ENCODE measurements at regions not wholly inside any gene's neighbourhood (a gene's known extent, or its start where the extent isn't known, plus 50 kb on each side); places are given as distances from the start of the nearest gene placed in this dataset.

- H3K36me3 Mint-ChIP-seq (ENCODE audit: insufficient read depth): no peaks in the 10 kb centered on the region
- TF ChIP-seq CTCF (IDR thresholded peaks at IDR 0.05; ENCODE audit: unreplicated experiment): no peak
- H3K27me3 Mint-ChIP-seq: no peaks in the 10 kb centered on the region
- H3K9me3 Mint-ChIP-seq (ENCODE audit: low read depth): no peaks in the 10 kb centered on the region
- peak overlapping the region; percentile 46 for H3K27ac Mint-ChIP-seq
- H3K4me1 Mint-ChIP-seq (ENCODE audit: low read depth): peaks cover 26% of the 10 kb centered on the region
- H3K4me3 Mint-ChIP-seq (ENCODE audit: low read depth): peak overlapping the region; percentile 14
- no peak for DNase-seq (ENCODE audit: low spot score, unreplicated experiment)
Measured at GRCh38 chr18:78303519-78304191, 676.0 kb upstream of the SALL3 start.

DNA sequence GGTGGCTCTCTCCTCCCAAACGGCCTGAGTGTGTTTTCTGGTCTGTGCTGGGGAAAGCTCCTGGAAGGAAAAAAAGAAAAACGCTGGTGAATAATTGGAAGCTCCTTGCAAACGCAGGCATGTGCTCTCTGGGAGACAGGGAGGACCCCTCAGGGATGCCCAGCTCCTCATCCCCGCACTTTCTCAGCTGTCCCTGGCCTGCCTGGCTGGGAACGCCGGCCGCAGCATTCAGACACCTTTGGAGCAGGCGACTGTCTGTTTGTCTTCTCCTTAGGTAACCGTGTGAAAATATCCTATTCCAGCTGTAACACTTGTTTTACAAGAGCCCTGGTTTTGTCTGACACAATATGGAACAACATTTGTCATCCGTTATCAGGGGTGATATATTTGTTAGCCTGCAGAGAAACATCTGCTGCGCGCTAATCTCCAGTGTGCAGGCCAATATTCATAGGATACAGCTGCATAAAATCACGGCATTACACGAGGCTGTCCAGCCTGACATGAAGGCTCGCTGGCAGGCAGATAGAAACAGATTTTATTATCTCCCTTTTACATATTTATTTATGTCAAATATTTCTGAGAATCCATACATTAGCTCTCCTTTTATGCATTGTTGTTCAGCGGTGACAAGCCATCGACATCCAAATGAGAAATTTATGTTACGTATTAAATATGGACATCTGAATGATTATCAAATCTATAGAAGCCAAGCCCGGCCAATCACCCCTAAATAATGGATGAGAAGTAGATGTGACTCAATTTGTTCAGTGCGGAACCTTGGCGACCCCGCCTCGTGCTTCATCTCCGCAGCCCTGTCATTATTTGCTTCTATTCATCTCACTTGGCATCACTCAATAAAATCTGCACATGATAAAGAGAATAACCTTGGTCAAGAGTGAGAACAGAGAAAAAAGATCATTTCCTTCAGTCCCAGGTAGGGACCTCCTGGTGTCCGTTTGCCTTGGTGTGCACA is 675.1 kb upstream of the SALL3 start:
- Mint-ChIP-seq H3K27me3 (no peaks in the 10 kb centered on the region), H3K36me3 (ENCODE audit: insufficient read depth) (no peaks in the 10 kb centered on the region), H3K4me1 (ENCODE audit: low read depth) (peaks cover 26% of the 10 kb centered on the region), H3K9me3 (ENCODE audit: low read depth) (no peaks in the 10 kb centered on the region), H3K27ac (no peak overlapping the region), H3K4me3 (ENCODE audit: low read depth) (no peak overlapping the region)
- no peak for TF ChIP-seq CTCF (IDR thresholded peaks at IDR 0.05; ENCODE audit: unreplicated experiment)
- DNase-seq (ENCODE audit: low spot score, unreplicated experiment): no peak

DNA sequence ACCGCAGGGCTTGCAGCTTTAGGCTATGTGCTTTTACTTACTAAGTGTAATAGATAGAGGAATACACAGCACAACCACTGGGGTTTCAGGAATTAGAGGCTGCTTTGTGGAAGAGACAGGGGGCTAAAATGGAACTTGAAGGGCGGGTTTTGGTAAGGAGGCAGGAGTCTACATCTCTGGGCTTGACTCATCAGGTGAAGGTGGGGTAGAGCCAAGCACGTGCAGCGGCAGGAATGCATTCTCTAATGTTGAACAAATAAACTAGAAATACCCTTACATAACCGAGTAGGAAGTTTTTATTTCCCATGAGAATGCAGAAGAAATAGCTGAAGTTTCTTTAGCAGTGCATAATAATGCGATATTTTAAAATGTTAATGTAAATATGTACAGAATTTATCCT is 673.8 kb upstream of the SALL3 start:
- no peak for TF ChIP-seq CTCF (IDR thresholded peaks at IDR 0.05; ENCODE audit: unreplicated experiment)
- no peak for DNase-seq (ENCODE audit: low spot score, unreplicated experiment)
- no peaks in the 10 kb centered on the region for H3K9me3 Mint-ChIP-seq (ENCODE audit: low read depth)
- H3K27me3 Mint-ChIP-seq: no peaks in the 10 kb centered on the region
- no peaks in the 10 kb centered on the region for H3K36me3 Mint-ChIP-seq (ENCODE audit: insufficient read depth)
- H3K27ac Mint-ChIP-seq: peak overlapping the region; percentile 76
- H3K4me1 Mint-ChIP-seq (ENCODE audit: low read depth): peaks cover 29% of the 10 kb centered on the region
- no peak overlapping the region for H3K4me3 Mint-ChIP-seq (ENCODE audit: low read depth)

GRCh38 chr18:78309307-78309706 is 670.3 kb upstream of the SALL3 start:
- Mint-ChIP-seq H3K27me3 (no peaks in the 10 kb centered on the region), H3K4me1 (ENCODE audit: low read depth) (peaks cover 13% of the 10 kb centered on the region), H3K4me3 (ENCODE audit: low read depth) (no peak overlapping the region), H3K27ac (no peak overlapping the region), H3K9me3 (ENCODE audit: low read depth) (no peaks in the 10 kb centered on the region), H3K36me3 (ENCODE audit: insufficient read depth) (no peaks in the 10 kb centered on the region)
- DNase-seq (ENCODE audit: low spot score, unreplicated experiment): no peak
- no peak for TF ChIP-seq CTCF (IDR thresholded peaks at IDR 0.05; ENCODE audit: unreplicated experiment)

DNA sequence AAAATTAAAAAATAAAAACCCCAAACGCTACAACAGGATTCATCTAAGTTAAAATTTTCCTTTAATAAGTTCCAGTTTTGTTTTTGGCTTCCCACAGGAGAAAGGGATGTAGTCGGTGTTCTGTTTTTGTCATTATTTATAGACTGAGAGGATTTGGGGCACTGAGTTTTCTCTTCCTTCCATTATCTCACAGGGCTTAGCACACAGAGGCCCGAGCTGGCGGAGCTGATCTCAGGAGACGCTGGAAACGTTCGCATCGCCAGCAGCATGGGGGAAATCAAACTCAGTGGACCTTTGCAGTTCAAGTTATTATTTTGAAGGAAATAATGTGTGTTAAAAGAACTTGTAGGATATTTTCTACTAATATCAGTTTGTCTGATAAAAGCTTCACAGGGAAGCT is 669.7 kb upstream of the SALL3 start:
- Mint-ChIP-seq H3K36me3 (ENCODE audit: insufficient read depth) (no peaks in the 10 kb centered on the region), H3K4me1 (ENCODE audit: low read depth) (peaks cover 7% of the 10 kb centered on the region), H3K27me3 (no peaks in the 10 kb centered on the region)

More for the DNA sequence above, 669.7 kb upstream of the SALL3 start:
- DNase-seq (ENCODE audit: low spot score, unreplicated experiment): no peak
- Mint-ChIP-seq H3K27ac (peak overlapping the region; percentile 41), H3K4me3 (ENCODE audit: low read depth) (no peak overlapping the region), H3K9me3 (ENCODE audit: low read depth) (no peaks in the 10 kb centered on the region)
- no peak for TF ChIP-seq CTCF (IDR thresholded peaks at IDR 0.05; ENCODE audit: unreplicated experiment)
